ENCODE measurements at regions not wholly inside any gene's neighbourhood (a gene's known extent, or its start where the extent isn't known, plus 50 kb on each side); places are given as distances from the start of the nearest gene placed in this dataset.

- TF ChIP-seq CTCF (IDR thresholded peaks at IDR 0.05) = no peak
- TF ChIP-seq POLR2A (IDR thresholded peaks at IDR 0.05) = no peak
Observed at GRCh38 chr7:153036396-153037063, 277.0 kb downstream of the ACTR3B start.

Measured in prostate gland (tissue), 2 donors.